ENCODE measurements at regions not wholly inside any gene's neighbourhood (a gene's known extent, or its start where the extent isn't known, plus 50 kb on each side); places are given as distances from the start of the nearest gene placed in this dataset.
"Not testable (repeated sequence)": the region's sequence is repeated elsewhere in the genome, so short reads cannot be mapped to it uniquely, and the experiment has no call there.

DNA sequence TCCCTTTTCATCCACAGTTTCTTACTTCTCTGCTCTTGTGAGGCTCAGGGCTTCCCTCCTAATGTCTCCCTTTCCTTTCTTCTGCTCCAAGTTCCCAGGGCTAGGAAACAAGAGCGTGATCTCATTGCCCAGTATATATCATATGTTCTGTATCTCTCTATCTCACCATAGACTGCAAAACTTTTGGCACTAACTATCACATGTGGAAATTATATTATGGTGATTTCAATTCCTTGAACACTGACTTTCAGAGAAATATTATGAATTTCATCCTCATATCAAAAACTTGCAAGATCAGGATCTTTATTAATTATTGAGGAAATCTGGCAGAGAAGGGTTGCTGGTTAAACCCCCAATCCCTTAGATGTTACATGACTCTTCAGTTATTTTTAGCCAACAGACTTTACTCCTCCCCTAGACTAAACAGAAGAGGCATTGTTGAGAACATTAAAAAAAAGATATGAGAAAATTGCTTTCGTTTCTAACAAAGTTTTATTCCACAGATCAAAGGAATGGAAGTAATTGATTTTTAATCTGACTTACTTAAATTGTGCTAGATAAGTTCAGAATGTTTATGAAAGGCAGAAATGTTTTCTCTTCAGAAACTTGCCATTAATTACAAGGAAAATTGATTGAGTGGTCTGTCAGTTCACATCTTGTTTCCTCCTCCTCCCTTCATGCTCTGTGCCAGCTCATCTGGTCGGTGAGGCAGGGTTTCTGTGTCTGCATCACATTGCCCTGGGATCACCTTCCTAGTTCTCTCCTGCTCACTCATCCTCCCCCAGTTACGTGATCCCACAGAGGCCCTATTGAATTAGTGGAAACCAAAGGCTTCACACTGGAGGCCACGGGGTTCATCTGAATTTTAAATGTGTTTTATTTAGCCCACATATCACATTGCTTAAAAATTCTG, 378.5 kb downstream of the LMO7 start:
- no peak for DNase-seq (ENCODE audit: low read depth in 2 of 2)

DNA sequence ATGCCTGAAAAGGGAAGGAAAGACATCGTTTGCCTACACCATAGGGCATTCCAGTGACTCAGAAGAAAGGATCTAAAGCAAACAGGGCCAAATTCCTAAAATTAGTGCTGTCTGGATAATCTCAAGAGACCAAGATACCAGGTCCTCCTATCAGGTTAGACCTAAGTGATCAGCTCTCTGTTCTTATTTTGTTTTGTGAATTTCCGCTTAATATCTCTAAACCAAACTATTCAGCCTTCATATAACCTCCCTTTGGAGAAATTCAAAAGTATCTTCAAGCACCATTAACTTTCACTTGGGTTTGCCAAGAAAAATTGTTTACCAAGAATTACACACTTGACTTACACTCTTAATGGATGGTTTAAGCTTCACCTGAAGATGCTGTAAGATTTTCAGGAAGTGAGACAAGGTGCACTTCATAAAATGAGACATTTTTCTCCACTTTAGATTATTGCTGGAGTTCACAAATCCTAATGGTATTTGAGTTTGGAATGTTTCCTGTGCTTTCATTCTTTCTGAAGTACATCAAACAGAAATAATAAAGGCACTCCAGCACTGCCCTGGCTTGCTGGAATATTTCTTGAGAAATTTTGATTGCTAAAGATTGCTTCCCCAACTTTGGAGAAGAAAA, 376.1 kb downstream of the LMO7 start:
- DNase-seq (ENCODE audit: low read depth in 2 of 2): no peak

DNA sequence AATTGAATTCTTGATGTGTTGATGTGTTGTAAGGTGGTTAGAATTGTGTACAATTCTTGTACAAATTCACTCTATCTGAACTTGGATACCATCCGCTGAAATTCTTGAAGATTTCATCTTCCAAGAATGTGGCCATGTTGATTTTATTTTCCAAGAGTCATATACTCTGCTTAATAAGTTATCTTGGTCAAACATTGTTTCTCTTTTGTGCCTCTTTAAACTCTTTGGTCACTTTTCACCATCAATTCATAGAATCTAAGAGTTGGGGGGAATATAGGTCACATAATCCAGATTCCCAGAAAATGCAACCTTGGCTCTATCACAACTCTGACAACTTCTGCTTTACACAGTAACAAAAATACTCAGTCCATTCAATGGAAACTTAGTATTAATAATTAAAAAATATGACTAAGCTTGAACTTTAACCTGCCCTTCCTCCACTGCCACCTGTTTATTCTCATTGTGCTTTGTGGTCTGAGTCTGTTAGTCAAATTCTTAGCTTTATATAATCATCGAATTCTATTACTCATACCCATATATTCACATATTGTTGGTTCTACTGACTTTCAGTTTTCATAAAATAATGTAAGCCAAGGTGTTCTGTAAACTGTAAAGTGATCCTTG, 373.2 kb downstream of the LMO7 start:
- no peak for DNase-seq (ENCODE audit: low read depth in 2 of 2)

DNA sequence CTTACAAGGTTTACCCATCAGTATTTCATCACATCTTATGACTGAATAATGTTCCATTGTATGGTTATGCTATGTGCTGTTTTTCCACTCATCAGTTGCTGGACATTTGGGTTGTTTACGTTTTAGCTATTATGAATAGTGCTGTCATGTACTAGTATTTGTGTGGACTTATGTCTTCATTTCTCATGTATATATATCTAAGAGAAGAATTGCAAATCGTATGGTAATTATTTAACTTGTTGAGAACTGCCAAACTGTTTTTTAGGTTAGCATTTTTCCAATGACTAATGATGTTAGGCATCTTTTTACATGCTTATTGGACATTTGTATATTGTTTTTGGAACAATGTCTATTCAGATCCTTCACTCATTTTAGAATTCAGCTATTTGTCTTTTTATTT, 368.3 kb downstream of the LMO7 start:
- no peak for DNase-seq (ENCODE audit: low read depth in 2 of 2)

DNA sequence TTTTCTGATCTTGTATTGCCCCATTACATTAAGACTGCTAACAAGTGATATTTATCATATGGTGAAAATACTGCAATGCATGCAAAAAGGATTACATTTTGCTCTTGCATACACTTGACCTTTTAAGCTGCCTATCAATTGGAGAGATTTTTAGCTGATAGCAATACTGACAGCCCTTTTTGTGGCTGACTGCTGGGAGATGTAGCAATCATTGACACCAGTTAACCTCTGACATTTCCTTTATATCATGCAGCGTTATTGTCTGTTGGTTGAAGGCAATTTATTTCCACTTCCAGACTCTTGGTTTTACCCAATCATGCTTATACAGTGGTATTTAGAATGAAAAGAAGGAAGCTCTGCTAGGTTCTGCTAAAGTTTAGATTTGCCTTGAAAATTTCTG, 364.0 kb downstream of the LMO7 start:
- no peak for DNase-seq (ENCODE audit: low read depth in 2 of 2)

DNA sequence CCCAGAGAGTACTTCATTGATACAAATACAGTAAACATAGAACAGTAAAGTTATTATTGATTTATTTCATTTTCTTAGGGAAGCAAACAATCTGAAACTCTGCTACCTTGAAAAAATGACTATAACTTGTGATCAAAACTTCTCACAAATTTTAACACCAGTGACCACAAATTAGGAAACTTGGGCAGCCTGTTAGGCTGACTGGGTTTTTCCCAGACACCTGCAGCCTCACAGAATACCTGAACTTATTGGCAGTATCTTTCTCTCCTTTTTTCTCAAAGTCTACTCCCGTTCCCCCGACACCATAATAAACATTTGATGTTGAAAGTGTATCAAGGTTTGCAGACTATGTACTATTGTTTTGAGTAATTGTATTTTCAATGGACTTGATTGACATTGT, 360.5 kb downstream of the LMO7 start:
- DNase-seq (ENCODE audit: low read depth in 2 of 2): no peak

DNA sequence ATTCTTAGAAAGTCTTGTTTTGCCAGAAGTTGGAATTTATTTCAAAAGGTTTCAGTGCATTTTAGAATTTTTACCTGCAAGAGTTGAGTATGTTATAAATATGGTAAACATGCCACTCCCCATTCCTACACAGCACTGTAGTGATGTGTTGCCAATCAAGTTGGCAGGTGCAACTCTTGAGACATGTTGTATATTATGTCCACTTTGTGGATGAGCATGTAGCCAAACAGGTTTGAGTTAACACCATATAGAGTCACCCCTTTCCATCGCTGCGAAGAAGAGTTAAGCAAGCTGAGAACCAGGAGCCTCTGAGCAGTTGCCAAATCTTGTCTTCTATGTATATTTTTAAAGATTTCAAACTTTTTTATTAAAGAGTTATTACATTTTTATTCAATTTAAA, 359.8 kb downstream of the LMO7 start:
- DNase-seq (ENCODE audit: low read depth in 2 of 2): no peak

DNA sequence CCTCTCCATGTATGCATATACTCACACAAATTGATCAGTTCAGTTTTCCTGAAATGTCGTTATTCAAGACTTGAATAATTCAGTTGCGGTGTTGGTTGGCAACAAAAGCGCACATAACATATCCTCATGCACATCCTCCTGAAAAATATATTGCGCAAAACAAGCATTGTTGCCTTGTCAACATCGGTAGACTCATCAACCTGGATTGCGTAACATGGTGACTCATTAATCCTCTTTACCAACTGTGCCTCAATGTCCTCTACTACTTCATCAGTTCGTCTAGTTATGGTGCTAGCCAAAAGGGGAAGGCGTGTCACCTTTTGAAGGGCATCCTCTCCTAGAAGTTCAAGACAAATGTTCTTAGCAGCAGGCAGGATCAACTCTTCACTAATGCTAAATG, 357.7 kb downstream of the LMO7 start:
- no peak for DNase-seq (ENCODE audit: low read depth in 2 of 2)

DNA sequence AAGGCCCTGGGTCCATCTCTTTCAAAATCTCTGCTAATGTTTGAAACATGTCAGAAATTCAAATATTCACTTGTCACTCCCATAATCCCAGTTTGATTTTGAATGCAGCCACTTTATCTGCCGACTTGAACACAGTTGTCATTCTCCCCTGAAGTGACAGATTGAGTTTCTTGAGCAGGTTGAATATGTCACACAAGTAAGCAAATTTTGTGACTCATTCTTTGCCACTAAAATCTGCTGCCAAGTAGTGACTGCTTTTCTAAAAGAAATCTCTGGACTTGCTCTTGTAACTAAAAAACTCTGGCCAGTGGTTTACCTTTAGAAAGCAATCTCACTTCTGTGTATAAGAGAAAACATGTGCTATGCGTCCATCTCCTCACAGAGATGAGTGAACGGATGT, 357.1 kb downstream of the LMO7 start:
- no peak for DNase-seq (ENCODE audit: low read depth in 2 of 2)

DNA sequence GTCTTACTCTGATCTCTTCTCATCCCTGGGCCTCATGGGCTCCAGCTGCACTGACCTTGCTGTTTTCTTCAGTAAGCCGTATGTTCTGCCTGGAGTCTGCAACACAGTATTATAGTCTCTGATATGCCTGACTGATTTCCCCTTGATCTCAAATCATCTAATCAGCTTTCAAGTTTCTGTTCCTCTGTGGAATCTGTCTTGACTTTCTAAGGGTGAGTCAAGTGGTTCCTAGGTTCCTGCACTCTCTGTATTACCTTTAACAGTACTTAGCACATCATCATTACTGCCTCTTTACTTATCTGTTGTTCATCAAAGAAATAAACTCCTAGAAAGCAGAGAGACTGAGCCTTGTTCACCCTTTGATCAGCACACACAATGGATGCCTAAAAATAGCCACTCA, 350.7 kb downstream of the LMO7 start:
- DNase-seq (ENCODE audit: low read depth in 2 of 2): no peak

DNA sequence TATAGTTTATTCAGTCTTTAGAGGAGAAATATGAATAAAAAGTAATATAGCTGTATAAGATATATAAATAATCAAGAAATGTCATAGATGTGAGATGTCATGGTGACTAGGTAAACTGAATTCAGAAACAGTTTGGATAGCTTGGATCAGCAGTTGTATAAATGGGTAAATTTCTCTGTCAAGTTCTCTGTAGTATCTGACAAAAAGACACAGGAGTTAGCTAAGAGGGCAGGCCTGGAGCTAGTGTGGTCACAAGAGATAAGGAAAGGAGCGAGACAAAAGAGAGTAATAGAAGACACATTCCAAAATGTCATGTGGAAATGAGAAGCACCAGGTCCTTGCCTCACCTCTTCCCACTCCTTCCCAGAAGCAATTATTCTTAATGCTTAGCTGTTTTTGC, 349.0 kb downstream of the LMO7 start:
- DNase-seq (ENCODE audit: low read depth in 2 of 2): no peak

DNA sequence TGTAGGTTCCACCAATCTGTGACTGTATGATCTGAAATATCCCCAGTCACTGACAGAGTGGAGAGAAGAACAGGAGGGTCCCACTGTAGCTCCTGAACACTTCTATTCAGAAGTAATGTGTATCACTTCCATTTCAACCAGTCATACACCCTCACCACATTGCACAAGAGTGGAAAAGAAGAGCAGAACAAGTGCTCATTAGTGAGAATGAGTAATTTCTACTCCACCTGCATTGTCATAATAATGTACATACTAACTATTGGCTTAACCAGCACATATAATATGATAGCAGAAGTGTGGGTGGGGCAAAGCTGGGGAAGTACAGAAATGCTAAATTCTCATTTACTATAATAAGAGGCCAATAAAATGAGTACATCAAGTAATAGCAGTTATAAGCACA, 342.7 kb downstream of the LMO7 start:
- no peak for DNase-seq (ENCODE audit: low read depth in 2 of 2)

DNA sequence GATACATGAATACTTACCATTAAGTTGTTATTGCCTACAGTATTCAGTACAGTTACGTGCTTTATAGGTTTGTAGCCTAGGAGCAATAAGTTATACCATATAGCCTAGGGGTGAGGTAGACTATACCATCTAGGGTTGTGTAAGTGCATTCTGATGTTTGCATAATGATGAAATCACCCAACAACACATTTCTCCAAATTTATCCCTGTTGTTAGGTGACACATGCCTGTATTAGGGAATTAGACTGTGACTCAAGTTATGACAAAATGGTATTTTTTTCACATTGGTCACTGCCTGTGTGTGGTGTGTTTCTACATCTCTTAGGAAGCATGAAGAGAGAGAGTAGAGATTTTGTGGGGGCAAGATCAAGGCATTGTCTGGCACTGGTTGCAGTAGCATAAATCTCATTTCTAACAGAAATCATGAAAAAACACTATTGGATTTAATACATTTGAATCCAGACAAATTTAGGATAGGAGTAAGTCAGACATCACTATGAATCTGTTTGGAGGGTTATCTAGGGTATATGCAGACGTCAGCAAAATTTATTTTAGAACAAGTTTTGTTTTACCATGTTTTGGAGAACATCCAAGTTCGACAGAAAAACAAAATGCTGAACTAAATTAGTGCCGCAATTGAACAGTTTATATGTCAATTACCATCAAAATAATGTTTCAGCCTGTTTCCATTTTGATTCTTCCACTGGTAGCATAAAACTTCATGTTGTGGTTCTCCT, 332.1 kb downstream of the LMO7 start:
- no peak for DNase-seq (ENCODE audit: low read depth in 2 of 2)

DNA sequence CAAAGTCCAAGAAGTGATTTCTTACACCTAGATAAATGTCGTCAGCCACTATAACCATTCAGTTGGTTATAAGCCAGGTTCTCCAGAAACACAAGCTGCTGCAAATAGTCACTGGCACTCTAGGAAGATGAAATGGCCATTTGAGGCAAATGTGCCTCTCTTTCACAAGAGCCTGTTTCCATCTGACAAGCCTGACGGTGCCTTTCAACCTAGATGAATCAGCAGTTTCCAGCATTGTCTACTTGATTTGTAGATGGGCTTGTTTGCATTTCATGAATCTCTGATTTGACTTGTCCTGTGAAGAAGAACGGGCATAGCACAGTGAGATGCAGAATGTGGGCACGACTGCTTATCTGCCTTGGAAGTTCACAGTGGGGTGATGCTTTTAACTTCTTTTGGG, 327.2 kb downstream of the LMO7 start:
- DNase-seq (ENCODE audit: low read depth in 2 of 2): no peak

DNA sequence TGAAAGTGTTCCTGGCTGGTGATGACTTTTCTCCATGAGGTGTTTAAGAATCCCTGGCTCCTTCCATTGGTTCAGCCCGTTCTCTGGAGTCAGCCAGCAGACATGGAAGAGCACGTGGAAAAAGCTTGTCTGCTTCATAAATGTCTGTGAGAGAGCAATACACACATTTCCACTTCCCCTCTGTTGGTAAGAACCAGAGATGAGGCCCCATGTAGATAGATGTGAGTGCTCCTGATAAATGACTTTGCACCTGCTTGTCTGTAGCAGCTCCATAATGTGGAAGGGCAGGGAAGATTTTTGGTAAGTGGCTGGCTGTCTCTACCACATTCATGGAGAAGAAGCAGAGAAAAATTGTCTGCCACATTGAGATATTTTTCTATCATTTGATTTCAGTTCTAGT, 325.8 kb downstream of the LMO7 start:
- no peak for DNase-seq (ENCODE audit: low read depth in 2 of 2)

DNA sequence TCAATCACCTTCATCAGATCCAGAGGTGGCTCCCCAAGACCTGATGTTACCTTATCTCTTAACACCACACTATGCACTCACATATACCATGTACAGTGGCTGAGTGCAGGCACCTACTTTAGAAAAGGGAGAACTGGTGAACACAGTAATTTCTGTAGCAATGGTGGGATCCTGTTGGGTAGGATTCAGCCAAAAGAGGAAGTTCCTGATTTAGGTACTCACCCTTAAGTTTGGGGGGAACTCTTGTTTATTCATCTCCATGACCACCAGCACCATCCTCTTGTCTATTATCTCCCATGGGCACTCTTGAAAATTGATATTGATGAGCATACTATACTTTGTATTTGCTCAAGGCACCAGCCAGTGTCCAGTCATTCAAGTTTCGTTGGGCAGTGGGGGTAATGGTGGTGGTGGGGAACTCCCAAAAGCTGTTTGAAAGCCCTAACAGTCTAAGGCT, 324.4 kb downstream of the LMO7 start:
- DNase-seq (ENCODE audit: low read depth in 2 of 2): no peak

DNA sequence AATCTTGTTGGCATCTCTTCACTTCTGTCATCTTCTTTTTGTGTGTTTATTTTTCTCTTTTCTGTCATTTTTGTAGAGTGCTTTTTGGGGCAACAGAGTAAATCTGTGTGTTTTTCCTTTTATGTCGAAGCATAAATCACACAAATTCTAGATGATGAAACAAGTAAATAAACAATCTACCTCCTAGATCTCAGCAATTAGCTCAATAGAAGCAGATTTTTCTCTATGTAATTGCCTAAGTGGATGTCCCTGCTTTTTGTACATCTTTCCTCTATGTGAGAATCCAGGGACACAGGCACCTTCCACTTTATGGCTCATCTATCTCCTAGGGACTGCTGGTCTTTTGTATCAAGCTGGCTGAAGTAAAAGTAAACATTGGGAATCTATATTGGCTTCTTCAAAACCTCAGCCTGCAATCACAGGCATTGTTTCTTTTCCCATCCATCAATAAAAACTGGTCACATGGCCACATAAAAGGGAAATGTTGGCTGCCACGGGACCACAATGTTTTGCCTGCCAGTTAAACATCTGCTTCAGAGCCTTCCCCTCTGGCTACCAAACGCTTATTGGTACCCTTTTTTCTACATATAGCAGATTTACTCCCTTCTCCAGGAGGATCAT, 323.8 kb downstream of the LMO7 start:
- DNase-seq (ENCODE audit: low read depth in 2 of 2): no peak

DNA sequence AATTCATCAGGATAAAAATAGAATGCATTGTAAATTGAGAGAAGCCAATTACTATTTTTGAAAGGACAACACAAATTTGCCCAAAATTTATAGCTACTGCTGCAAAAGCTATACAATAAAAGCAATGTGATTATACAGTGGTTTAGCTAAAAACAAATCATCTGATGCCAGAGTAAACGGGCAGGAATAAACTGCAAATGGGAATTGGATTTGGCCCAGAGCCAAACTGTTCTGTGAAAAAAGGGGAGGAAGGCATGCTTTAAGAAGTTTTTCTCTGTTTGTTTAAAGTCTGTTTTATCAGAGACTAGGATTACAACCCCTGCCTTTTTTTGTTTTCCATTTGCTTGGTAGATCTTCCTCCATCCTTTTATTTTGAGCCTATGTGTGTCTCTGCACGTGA, 317.5 kb downstream of the LMO7 start:
- not testable (repeated sequence) for DNase-seq (ENCODE audit: low read depth in 2 of 2)

DNA sequence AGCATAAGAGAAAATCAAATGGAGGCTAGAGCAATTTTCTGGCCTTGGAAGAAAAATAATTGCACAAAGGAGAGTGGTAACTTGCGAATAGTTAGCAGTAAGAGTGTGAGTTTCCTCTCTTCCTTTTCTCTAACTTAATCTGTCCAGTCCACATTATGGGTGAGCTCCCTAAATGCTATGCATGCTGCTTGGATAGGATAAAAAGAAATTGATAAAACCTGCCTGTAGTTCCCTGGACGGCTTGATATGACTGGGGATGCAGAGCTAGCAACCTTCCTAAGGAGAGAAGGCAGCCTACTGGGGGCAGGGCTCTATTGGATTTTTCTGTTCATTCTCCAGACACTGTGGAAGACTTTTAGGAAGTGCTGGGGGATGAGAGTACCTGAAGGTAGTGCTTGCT, 311.3 kb downstream of the LMO7 start:
- no peak for DNase-seq (ENCODE audit: low read depth in 2 of 2)

DNA sequence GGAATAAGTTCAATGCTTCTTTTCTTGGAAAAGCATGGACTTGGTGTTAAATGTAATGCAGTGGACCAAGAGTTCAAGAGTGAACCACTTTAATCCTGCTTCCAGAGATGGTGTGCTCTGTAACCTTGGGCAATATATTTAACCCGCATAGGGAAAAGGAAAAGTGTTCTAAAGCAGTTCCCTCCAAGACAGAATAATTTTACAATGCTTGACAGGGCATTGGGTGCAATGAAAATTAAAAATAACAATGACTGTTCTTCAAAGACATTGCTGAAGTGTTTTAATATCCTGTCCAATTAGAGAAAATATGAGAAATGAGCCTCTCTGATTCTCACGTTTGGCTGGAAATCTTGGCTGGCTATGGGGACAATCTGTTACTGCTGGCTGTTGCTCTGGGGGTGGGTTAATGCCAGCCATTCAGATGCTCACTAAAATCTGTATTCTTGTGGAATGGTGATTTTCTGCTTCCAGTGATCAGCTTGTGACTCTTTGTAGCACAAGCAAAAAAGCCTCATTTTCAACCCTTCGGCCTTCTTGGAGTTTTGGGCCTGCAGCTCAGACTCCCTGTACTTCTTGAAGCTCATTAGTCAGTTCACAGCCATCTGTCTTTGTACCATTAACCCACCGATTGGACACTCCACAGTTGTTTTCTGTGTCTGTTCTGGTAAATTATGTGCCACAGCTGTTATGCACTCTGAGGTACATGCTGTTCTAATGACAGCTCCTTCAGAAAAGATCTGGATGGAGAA, 310.6 kb downstream of the LMO7 start:
- DNase-seq (ENCODE audit: low read depth in 2 of 2): no peak

DNA sequence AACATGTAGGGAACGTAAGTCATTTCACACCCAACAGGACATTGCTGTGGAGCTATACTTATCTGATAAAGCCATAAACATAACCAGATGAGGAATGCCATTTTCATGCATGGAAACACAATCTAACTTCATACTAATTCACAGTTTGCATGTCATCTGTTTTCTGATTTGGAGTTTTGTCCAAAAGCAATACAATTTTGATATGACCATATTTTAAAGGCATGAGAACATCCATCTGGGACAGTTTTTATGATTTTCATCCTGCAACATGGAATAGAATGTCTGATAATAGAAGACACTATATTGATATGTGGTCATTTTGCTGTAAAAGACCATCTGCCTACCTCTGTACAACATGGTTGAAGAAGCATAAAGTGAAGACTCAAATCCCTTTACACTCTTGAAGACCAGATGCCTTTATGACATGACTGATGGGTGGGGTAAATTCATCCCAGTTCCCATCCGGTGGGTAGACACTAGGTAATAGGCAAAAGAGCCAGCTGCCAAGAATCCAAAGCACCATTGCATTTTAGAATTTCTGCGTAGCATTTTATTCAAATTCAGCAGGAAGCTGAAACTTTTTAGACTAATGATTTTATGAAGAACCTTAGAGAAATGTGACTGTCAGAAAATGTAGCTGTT, 309.8 kb downstream of the LMO7 start:
- DNase-seq (ENCODE audit: low read depth in 2 of 2): no peak

Data from stimulated activated CD8-positive, alpha-beta memory T cell treated with anti-CD3 and anti-CD28 coated beads, Interleukin-7, amount 100 ng/mL, for 4 hours (primary cell).